PC-9 (cell line): ENCODE measurements at regions not wholly inside any gene's neighbourhood (a gene's known extent, or its start where the extent isn't known, plus 50 kb on each side); places are given as distances from the start of the nearest gene placed in this dataset.

Experiments
- CTCF ChIP-seq: fragments of 200-600 bp; sonication (generic); conservative IDR thresholded peaks from 2 replicates; pipeline ENCODE4 v1.6.1; 2017; ENCODE audit warnings: mixed run types, antibody characterized with exemption, mild to moderate bottlenecking, moderate library complexity
- EZH2 ChIP-seq: fragments of 200-600 bp; sonication (generic); IDR thresholded peaks from 2 replicates; pipeline ENCODE4 v1.8.0; 2017; ENCODE audit warnings: antibody characterized with exemption, low read depth

GRCh38 chr11:106463796-106464201 is 386.3 kb downstream of the AASDHPPT start:
- no peak for TF ChIP-seq CTCF
- no peak for TF ChIP-seq EZH2
